ENCODE measurements at regions not wholly inside any gene's neighbourhood (a gene's known extent, or its start where the extent isn't known, plus 50 kb on each side); places are given as distances from the start of the nearest gene placed in this dataset.
"Not testable (repeated sequence)": the region's sequence is repeated elsewhere in the genome, so short reads cannot be mapped to it uniquely, and the experiment has no call there.

DNA sequence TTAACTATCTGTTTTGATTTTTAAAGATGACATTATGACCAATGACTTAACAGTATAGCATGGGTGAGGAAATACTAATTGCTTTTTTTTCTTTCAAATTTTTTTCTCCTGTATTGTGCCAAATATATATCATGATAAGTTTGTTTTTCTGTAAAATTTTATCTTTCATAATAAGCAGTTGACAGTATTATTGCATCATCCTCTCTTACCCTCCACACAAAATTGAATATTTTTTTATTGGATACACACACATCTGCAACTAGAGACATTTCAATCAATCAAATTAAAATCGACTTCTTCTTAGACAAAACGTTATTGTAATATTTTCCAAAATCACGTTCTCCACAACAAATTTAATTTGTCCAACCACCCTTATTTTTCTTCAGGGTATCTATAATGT is 330.4 kb upstream of the BRINP3 start:
- intact Hi-C loops (cut with DNase I) = no loop called here
- 30% methylated on average over 3 of the region's 3 CpGs for WGBS (ENCODE audit: insufficient coverage, low coverage, low lambda C conversion rate, missing lambda C conversion rate)
- Histone ChIP-seq H3K36me3 (no peaks in the 10 kb centered on the region), H3K4me1 (no peaks in the 10 kb centered on the region), H3K9me3 (no peaks in the 10 kb centered on the region), H3K27me3 (no peaks in the 10 kb centered on the region), H3K27ac (no peak overlapping the region), H3K4me3 (no peak overlapping the region)
- ATAC-seq = no peak
- TF ChIP-seq, protein P1, sequence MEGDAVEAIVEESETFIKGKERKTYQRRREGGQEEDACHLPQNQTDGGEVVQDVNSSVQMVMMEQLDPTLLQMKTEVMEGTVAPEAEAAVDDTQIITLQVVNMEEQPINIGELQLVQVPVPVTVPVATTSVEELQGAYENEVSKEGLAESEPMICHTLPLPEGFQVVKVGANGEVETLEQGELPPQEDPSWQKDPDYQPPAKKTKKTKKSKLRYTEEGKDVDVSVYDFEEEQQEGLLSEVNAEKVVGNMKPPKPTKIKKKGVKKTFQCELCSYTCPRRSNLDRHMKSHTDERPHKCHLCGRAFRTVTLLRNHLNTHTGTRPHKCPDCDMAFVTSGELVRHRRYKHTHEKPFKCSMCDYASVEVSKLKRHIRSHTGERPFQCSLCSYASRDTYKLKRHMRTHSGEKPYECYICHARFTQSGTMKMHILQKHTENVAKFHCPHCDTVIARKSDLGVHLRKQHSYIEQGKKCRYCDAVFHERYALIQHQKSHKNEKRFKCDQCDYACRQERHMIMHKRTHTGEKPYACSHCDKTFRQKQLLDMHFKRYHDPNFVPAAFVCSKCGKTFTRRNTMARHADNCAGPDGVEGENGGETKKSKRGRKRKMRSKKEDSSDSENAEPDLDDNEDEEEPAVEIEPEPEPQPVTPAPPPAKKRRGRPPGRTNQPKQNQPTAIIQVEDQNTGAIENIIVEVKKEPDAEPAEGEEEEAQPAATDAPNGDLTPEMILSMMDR (IDR thresholded peaks at IDR 0.05) = no peak
- no peak for TF ChIP-seq POLR2A (IDR thresholded peaks at IDR 0.05)
- no peak for DNase-seq

DNA sequence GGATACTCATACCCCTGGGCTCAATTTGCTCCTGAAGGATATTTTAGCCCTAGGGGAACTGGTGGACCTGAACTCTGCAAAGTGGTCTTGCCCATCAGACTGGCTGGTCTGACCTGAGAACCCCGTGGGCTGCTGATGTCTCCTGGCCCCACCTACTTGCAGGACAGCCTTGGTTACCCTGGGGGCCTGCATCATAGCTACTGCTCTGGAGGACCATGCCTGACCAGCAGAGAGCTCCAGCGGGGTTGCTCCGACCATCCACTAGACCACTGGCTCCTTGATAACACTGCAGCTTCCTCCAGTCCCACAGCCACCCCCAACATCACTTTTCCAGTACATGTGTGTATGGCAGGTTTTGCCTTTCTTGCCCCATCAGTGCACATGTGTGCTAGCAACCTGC is 331.6 kb upstream of the BRINP3 start:
- TF ChIP-seq POLR2A (IDR thresholded peaks at IDR 0.05) = no peak
- TF ChIP-seq, protein P1 (IDR thresholded peaks at IDR 0.05) = no peak
- DNase-seq = no peak
- WGBS (ENCODE audit: insufficient coverage, low coverage, low lambda C conversion rate, missing lambda C conversion rate) = no CpG with 5 or more reads among the region's 3 CpGs

DNA sequence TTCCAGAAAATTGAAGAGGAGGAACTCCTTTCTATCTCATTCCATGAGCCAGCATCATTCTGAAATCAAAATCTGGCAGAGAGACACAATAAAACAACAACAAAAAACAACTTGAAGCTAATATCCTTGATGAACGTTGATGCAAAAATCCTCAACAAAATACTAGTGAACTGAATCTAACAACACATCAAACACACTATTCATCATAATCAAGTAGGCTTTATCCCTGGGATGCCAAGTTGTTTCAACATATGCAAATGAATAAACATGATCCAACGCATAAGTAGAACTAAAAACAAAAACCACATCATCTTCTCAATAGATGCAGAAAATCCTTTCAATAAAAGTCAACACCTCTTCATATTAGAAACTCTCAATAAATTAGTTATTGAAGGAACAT is 335.3 kb upstream of the BRINP3 start:
- Histone ChIP-seq H3K4me3 (no peak overlapping the region), H3K27ac (no peak overlapping the region), H3K36me3 (no peaks in the 10 kb centered on the region), H3K27me3 (no peaks in the 10 kb centered on the region), H3K9me3 (no peaks in the 10 kb centered on the region), H3K4me1 (no peaks in the 10 kb centered on the region)
- DNase-seq (no peak), ATAC-seq (no peak)
- intact Hi-C loops (cut with DNase I) = no loop called here
- WGBS (ENCODE audit: insufficient coverage, low coverage, low lambda C conversion rate, missing lambda C conversion rate) = 42% methylated on average over 2 of the region's 2 CpGs
- TF ChIP-seq, protein P1 (IDR thresholded peaks at IDR 0.05) = no peak
- TF ChIP-seq POLR2A (IDR thresholded peaks at IDR 0.05) = no peak

More for the DNA sequence above, 331.6 kb upstream of the BRINP3 start:
- no peak for ATAC-seq
- Histone ChIP-seq H3K4me1 (no peaks in the 10 kb centered on the region), H3K36me3 (no peaks in the 10 kb centered on the region), H3K9me3 (no peaks in the 10 kb centered on the region), H3K27ac (no peak overlapping the region), H3K27me3 (no peaks in the 10 kb centered on the region), H3K4me3 (no peak overlapping the region)
- intact Hi-C loops (cut with DNase I) = no loop called here

DNA sequence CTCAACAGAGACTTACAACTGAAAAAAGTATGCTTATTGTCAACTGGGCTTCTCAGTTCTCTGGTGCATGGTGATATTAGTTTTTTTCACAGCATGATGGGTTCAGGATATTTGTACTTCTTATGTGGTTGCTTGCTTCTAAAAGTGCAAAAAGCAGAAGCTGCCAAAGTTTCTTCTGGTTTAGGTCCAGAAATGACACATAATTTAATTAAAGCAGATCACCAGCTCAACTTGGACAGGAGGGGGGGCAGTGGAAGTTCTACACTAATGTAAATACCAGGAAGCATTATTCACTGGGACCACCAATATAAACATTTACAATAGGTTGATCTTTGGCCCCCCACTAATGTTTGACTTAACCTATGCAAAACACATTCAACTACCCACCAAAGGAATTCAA is 354.8 kb upstream of the BRINP3 start:
- no peak for DNase-seq
- no peak overlapping the region for H3K27ac ChIP-seq
- no peaks in the 10 kb centered on the region for H3K36me3 ChIP-seq
- no peak for ATAC-seq
- intact Hi-C loops (cut with DNase I) = no loop called here
- TF ChIP-seq POLR2A (IDR thresholded peaks at IDR 0.05) = no peak
- TF ChIP-seq, protein P1 (IDR thresholded peaks at IDR 0.05) = no peak
- no peak overlapping the region for H3K4me3 ChIP-seq
- H3K27me3 ChIP-seq = no peaks in the 10 kb centered on the region
- H3K4me1 ChIP-seq = no peaks in the 10 kb centered on the region
- no peaks in the 10 kb centered on the region for H3K9me3 ChIP-seq

DNA sequence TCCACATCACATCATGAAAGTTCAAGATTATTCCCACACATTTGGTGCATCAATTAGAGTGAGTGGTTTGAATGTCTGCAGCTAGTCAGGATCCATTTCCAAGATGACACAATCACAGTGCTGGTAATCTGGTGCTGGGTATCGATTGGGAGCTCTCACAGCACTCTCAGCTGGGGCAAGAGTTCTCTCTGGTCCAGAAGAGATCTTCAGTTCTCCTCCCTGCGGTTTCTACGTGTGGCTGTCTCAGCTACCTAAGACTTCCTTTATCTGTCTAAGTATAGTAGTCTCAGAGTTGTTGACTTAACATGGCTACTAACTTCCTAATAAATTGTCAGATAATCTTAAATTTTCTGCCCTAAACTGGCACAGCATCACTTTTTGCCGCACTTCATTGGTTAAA is 358.0 kb upstream of the BRINP3 start:
- Histone ChIP-seq H3K9me3 (no peaks in the 10 kb centered on the region), H3K4me3 (no peak overlapping the region), H3K4me1 (no peaks in the 10 kb centered on the region), H3K27me3 (no peaks in the 10 kb centered on the region), H3K27ac (no peak overlapping the region), H3K36me3 (no peaks in the 10 kb centered on the region)
- 68% methylated on average over 4 of the region's 4 CpGs for WGBS (ENCODE audit: insufficient coverage, low coverage, low lambda C conversion rate, missing lambda C conversion rate)
- TF ChIP-seq, protein P1 (IDR thresholded peaks at IDR 0.05) = no peak
- no peak for TF ChIP-seq POLR2A (IDR thresholded peaks at IDR 0.05)
- ATAC-seq (no peak), DNase-seq (no peak)
- intact Hi-C loops (cut with DNase I) = no loop called here

DNA sequence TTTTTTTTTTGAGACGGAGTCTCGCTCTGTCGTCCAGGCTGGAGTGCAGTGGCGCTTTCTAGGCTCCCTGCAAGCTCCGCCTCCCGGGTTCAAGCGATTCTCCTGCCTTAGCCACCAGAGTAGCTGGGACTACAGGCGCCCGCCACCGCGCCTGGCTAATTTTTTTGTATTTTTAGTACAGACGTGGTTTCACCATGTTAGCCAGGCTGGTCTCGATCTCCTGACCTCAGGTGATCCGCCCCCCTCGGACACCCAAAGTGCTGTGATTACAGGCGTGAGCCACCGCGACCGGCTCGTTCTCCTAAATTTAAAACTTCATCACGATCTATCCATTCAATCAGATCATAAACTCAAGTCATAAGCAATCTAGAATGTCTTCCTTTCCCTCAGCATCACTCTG is 359.5 kb upstream of the BRINP3 start:
- ATAC-seq; H3K36me3 ChIP-seq; DNase-seq; H3K4me3 ChIP-seq; intact Hi-C loops (cut with DNase I); H3K27ac ChIP-seq; H3K4me1 ChIP-seq; H3K27me3 ChIP-seq; H3K9me3 ChIP-seq: not testable (repeated sequence)
- 58% methylated on average over 7 of the region's 21 CpGs for WGBS (ENCODE audit: insufficient coverage, low coverage, low lambda C conversion rate, missing lambda C conversion rate)
